IMR-90 (cell line): ENCODE measurements at regions not wholly inside any gene's neighbourhood (a gene's known extent, or its start where the extent isn't known, plus 50 kb on each side); places are given as distances from the start of the nearest gene placed in this dataset.

Experiments used
- ATAC-seq: fragments of 200-7000 bp; cut with Tn5 transposase; 2 replicates; pipeline ENCODE4 v1.9.1; 2020; ENCODE audit warnings: low read depth, mild to moderate bottlenecking, moderate library complexity
- BruUV-seq: library from RNA; stranded (reverse); fragments of 400-500 nt; replicated peaks from 2 replicates; lab custom pipeline; 2021; lab: Mats Ljungman, UMichigan
- CTCF ChIA-PET: fragments of 300-600 bp; formaldehyde crosslinking; extraction: SDS; loops from one replicate; lab custom pipeline; 2021; ENCODE audit warnings: antibody characterized with exemption; lab: Yijun Ruan, JAX
- POLR2A ChIA-PET: fragments of 300-600 bp; sonication (Branson Sonifier 250); formaldehyde crosslinking; loops from one replicate; lab custom pipeline; 2022; ENCODE audit warnings: antibody characterized with exemption; ENCODE audit not compliant: unreplicated experiment; lab: Charles Lee
- DNase-seq: peaks from one replicate; pipeline ENCODE4 v3.0.0; 2013
- H2AFZ ChIP-seq: replicated peaks from 2 replicates; pipeline ENCODE3; 2013; ENCODE audit warnings: low read length, mild to moderate bottlenecking; ENCODE audit not compliant: poor library complexity
- H2AK5ac ChIP-seq: 2 replicates; pipeline ENCODE4 v1.6.1; 2013; ENCODE audit warnings: low read depth, low read length, inconsistent platforms
- H2AK9ac ChIP-seq: replicated peaks from 2 replicates; pipeline ENCODE3; 2013; ENCODE audit warnings: mild to moderate bottlenecking, low read depth, low read length, moderate library complexity; ENCODE audit not compliant: poor library complexity
- H2BK120ac ChIP-seq: 2 replicates; pipeline ENCODE4 v1.6.1; 2013; ENCODE audit warnings: low read depth, low read length, inconsistent platforms
- H2BK15ac ChIP-seq: 3 replicates; pipeline ENCODE4 v1.6.1; 2013; ENCODE audit warnings: low read depth, low read length, inconsistent platforms
- H2BK20ac ChIP-seq: 2 replicates; pipeline ENCODE4 v1.6.1; 2013; ENCODE audit warnings: low read depth, mild to moderate bottlenecking, inconsistent platforms, low read length, moderate library complexity
- H2BK5ac ChIP-seq: 2 replicates; pipeline ENCODE4 v1.6.1; 2013; ENCODE audit warnings: mild to moderate bottlenecking, low read depth, low read length, inconsistent platforms; ENCODE audit not compliant: poor library complexity, severe bottlenecking
- H3K14ac ChIP-seq: replicated peaks from 2 replicates; pipeline ENCODE4 v1.6.1; 2013; ENCODE audit warnings: low read depth, low read length, inconsistent platforms
- H3K18ac ChIP-seq: 2 replicates; pipeline ENCODE4 v1.6.1; 2013; ENCODE audit warnings: low read depth, low read length, control low read depth
- H3K23ac ChIP-seq: 2 replicates; pipeline ENCODE4 v1.6.1; 2013; ENCODE audit warnings: low read depth, low read length, inconsistent platforms
- H3K27ac ChIP-seq: 2 replicates; pipeline ENCODE4 v1.5.1; 2013; ENCODE audit warnings: mild to moderate bottlenecking, control low read depth, low read length; ENCODE audit not compliant: insufficient read depth
- H3K27me3 ChIP-seq: 2 replicates; pipeline ENCODE4 v1.6.1; 2013; ENCODE audit warnings: low read length; ENCODE audit not compliant: control insufficient read depth, insufficient read depth
- H3K36me3 ChIP-seq: 2 replicates; pipeline ENCODE4 v1.6.1; 2013; ENCODE audit warnings: low read length, mixed read lengths; ENCODE audit not compliant: control insufficient read depth, insufficient read depth
- H3K4ac ChIP-seq: 2 replicates; pipeline ENCODE4 v1.6.1; 2013; ENCODE audit warnings: low read depth, low read length, inconsistent platforms
- H3K4me1 ChIP-seq: 2 replicates; pipeline ENCODE4 v1.6.1; 2013; ENCODE audit warnings: low read length, mixed read lengths; ENCODE audit not compliant: control insufficient read depth, insufficient read depth
- H3K4me2 ChIP-seq: 2 replicates; pipeline ENCODE4 v1.6.1; 2013; ENCODE audit warnings: low read depth, mild to moderate bottlenecking, control low read depth, low read length, moderate library complexity
- H3K4me3 ChIP-seq: 2 replicates; pipeline ENCODE4 v1.5.1; 2013; ENCODE audit warnings: low read depth, mild to moderate bottlenecking, control low read depth, low read length, moderate library complexity; ENCODE audit not compliant: insufficient read depth
- H3K56ac ChIP-seq: 2 replicates; pipeline ENCODE4 v1.6.1; 2013; ENCODE audit warnings: low read length, inconsistent platforms; ENCODE audit not compliant: insufficient read depth; ENCODE audit errors: extremely low read depth
- H3K79me1 ChIP-seq, 2 experiments: 2 replicates each; pipeline ENCODE4 v1.6.1; 2013; ENCODE audit warnings: low read length in 2 of 2, inconsistent platforms in 1 of 2, low read depth in 1 of 2
- H3K9ac ChIP-seq: 2 replicates; pipeline ENCODE4 v1.6.1; 2013; ENCODE audit warnings: low read depth, low read length, control low read depth
- H3K9me1 ChIP-seq: 2 replicates; pipeline ENCODE4 v1.6.1; 2013; ENCODE audit warnings: low read length, inconsistent platforms; ENCODE audit not compliant: insufficient read depth
- H3K9me3 ChIP-seq: 2 replicates; pipeline ENCODE4 v1.6.1; 2013; ENCODE audit warnings: low read length; ENCODE audit not compliant: control insufficient read depth, insufficient read depth
- H4K20me1 ChIP-seq: 2 replicates; pipeline ENCODE4 v1.6.1; 2013; ENCODE audit warnings: low read length, inconsistent platforms; ENCODE audit not compliant: insufficient read depth
- H4K5ac ChIP-seq: 2 replicates; pipeline ENCODE4 v1.6.1; 2013; ENCODE audit warnings: mild to moderate bottlenecking, low read depth, low read length, control low read depth
- H4K8ac ChIP-seq, 2 experiments: 2 replicates each; pipeline ENCODE4 v1.6.1; 2013; ENCODE audit warnings: low read depth in 2 of 2, low read length in 2 of 2, control low read depth in 1 of 2, inconsistent platforms in 1 of 2
- H4K91ac ChIP-seq: 2 replicates; pipeline ENCODE4 v1.6.1; 2013; ENCODE audit warnings: low read depth, low read length, inconsistent platforms; ENCODE audit not compliant: insufficient read depth
- MAZ ChIP-seq: IDR thresholded peaks from 2 replicates; pipeline ENCODE4 v1.6.1; 2012; ENCODE audit warnings: low read depth, mild to moderate bottlenecking, low read length, improper control_type of control experiment, moderate library complexity, borderline replicate concordance
- MXI1 ChIP-seq: IDR thresholded peaks from 2 replicates; pipeline ENCODE4 v1.6.1; 2012; ENCODE audit warnings: low read depth, mild to moderate bottlenecking, low read length, moderate library complexity, borderline replicate concordance
- RAD21 ChIP-seq: IDR thresholded peaks from 2 replicates; pipeline ENCODE4 v1.6.1; 2012; ENCODE audit warnings: low read length, improper control_type of control experiment
- SMC3 ChIP-seq: fragments of 150-350 bp; IDR thresholded peaks from 2 replicates; pipeline ENCODE4 v1.6.1; 2016; ENCODE audit warnings: low read depth, mild to moderate bottlenecking, antibody characterized with exemption, low read length, moderate library complexity
- WGBS, 2 experiments: methylation state at CpG; one replicate each; pipeline versions ENCODE4 v1.1.5 to v1.1.7; 2013; ENCODE audit warnings: missing lambda C conversion rate in 2 of 2; ENCODE audit not compliant: insufficient read length in 1 of 2; ENCODE audit errors: extremely low coverage in 2 of 2; 5-methylcytosine and 5-hydroxymethylcytosine counted together
- dilution Hi-C: fragments of 300-500 bp; cut with HindIII; formaldehyde crosslinking; loops from one replicate; pipeline ENCODE4 v1.14.3; 2018; ENCODE audit warnings: low sequenced_read_pairs; ENCODE audit not compliant: unreplicated experiment
- in situ Hi-C: fragments of 300-500 bp; cut with MboI; formaldehyde crosslinking; loops from 3 replicates; pipeline ENCODE4 v1.14.3; 2019; ENCODE audit warnings: low sequenced_read_pairs, inconsistent platforms, mixed read lengths
- intact Hi-C: fragments of 100-400 bp; cut with micrococcal nuclease; formaldehyde crosslinking; loops from 2 replicates; pipeline ENCODE4 v1.10.0; 2022
- TF ChIP-seq, protein P1 (sequence below): conservative IDR thresholded peaks from 2 replicates; pipeline ENCODE4 v1.5.1; 2012; ENCODE audit warnings: mild to moderate bottlenecking, low read depth, low read length, improper control_type of control experiment

DNA sequence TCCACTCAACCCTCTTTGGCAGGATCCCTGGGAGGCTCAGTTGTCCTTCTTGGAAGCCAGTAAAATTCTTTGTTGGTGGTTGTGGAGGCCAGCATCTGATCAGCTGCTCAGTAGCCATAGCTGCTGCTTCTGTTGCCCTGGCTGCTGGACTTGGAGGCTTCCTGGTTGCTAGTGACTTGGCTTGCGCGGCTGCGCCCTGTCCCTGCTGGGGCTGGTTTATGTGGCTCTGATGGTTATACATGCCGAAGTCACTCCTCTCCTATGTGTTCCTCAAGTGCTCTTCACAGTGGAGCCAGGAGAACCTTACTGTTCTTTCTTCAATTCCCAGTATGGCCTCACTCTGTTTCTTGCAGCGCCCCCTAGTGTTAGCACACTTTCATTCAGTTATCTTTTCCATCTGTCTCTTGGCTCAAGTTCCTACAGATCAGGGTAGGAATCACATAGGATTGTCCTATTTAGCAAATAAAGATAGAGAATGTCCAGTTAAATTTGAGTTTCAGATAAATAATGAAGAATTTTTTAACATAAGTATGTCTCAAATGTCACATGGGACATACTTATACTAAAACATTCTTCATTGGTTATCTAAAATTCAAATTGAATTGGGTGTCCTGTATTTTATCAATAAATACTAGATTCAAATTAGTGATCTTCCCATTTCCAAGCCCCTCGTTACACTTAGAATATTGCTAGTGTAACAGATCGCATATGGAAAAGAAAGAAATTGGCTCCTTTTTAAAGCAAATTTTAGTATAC, 176.5 kb downstream of the TGFB2 start:
- no peak overlapping the region for H3K27ac ChIP-seq
- intact Hi-C loops (loop anchor here (5.0 kb wide), 1 partner anchor 546 kb away; no protein-coding TSS in a partner anchor), in situ Hi-C loops (no loop called here), dilution Hi-C loops (no loop called here)
- H3K18ac ChIP-seq, result no peak overlapping the region
- H3K4me2 ChIP-seq, result no peak overlapping the region
- H3K36me3 ChIP-seq, result no peaks in the 10 kb centered on the region
- ATAC-seq (no peak), DNase-seq (peak; percentile 21)
- no peaks in the 10 kb centered on the region for H3K9me3 ChIP-seq
- H2AK5ac ChIP-seq, result 0 out of 2 replicates have a peak overlapping the region, but pooled peaks have one; percentile 0
- H4K20me1 ChIP-seq, result no peaks in the 10 kb centered on the region
- no peak overlapping the region for H3K23ac ChIP-seq
- no peak overlapping the region for H2AK9ac ChIP-seq
- H4K5ac ChIP-seq, result no peak overlapping the region
- no peak overlapping the region for H2AFZ ChIP-seq
- H3K4me1 ChIP-seq, result peaks cover 3% of the 10 kb centered on the region; the same call in 1 of the 2 replicates
- H2BK15ac ChIP-seq, result no peak overlapping the region
- H2BK120ac ChIP-seq, result no peak overlapping the region
- BruUV-seq, result no TSS peak
- no peak overlapping the region for H3K14ac ChIP-seq
- no peak overlapping the region for H3K9ac ChIP-seq
- H4K91ac ChIP-seq, result no peak overlapping the region
- H3K9me1 ChIP-seq, result no peaks in the 10 kb centered on the region
- 0 out of 2 replicates have a peak overlapping the region, but pooled peaks have one; percentile 22 for H2BK20ac ChIP-seq
- H3K56ac ChIP-seq, result no peak overlapping the region
- ChIA-PET POLR2A (no interaction called here), CTCF (interaction anchor here (0.7 kb wide), 1 partner anchor 9 kb away, joined by 3 read pairs; no protein-coding TSS in a partner anchor)
- H3K27me3 ChIP-seq, result no peaks in the 10 kb centered on the region
- WGBS, 2 experiments, result no CpG with 5 or more reads among the region's 7 CpGs
- H3K79me1 ChIP-seq, result no peaks in the 10 kb centered on the region
- H3K4me3 ChIP-seq, result no peak overlapping the region
- H3K4ac ChIP-seq, result peak overlapping the region; percentile 33; the same call in 1 of the 2 replicates
- peak overlapping the region in 1 of 2 experiments; percentile 6; a peak in 1 of 4 replicates for H4K8ac ChIP-seq
- TF ChIP-seq, protein P1, sequence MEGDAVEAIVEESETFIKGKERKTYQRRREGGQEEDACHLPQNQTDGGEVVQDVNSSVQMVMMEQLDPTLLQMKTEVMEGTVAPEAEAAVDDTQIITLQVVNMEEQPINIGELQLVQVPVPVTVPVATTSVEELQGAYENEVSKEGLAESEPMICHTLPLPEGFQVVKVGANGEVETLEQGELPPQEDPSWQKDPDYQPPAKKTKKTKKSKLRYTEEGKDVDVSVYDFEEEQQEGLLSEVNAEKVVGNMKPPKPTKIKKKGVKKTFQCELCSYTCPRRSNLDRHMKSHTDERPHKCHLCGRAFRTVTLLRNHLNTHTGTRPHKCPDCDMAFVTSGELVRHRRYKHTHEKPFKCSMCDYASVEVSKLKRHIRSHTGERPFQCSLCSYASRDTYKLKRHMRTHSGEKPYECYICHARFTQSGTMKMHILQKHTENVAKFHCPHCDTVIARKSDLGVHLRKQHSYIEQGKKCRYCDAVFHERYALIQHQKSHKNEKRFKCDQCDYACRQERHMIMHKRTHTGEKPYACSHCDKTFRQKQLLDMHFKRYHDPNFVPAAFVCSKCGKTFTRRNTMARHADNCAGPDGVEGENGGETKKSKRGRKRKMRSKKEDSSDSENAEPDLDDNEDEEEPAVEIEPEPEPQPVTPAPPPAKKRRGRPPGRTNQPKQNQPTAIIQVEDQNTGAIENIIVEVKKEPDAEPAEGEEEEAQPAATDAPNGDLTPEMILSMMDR, result peak; percentile 48
- TF ChIP-seq SMC3 (peak; percentile 32; the same call in 1 of the 2 replicates), MXI1 (no peak), RAD21 (peak; percentile 54), MAZ (no peak)
- H2BK5ac ChIP-seq, result no peak overlapping the region
